PC-9 (cell line): ENCODE measurements at regions not wholly inside any gene's neighbourhood (a gene's known extent, or its start where the extent isn't known, plus 50 kb on each side); places are given as distances from the start of the nearest gene placed in this dataset.

Experiments
- BruUV-seq: library from RNA; stranded (reverse); fragments of 400-500 nt; replicated peaks from 2 replicates; lab custom pipeline; 2021; lab: Mats Ljungman, UMichigan
- CTCF ChIA-PET: fragments of 300-600 bp; sonication (Branson Sonifier 250); formaldehyde crosslinking; loops from one replicate; lab custom pipeline; 2022; ENCODE audit warnings: antibody characterized with exemption; lab: Charles Lee
- POLR2A ChIA-PET: fragments of 300-600 bp; sonication (Branson Sonifier 250); formaldehyde crosslinking; loops from one replicate; lab custom pipeline; 2022; ENCODE audit warnings: antibody characterized with exemption; ENCODE audit not compliant: unreplicated experiment; lab: Charles Lee
- DNase-seq, 2 experiments: peaks; one replicate each; pipeline versions ENCODE4 v3.0.0 to v3.0.0-alpha.2; 2015 to 2022; ENCODE audit warnings: mixed read lengths in 1 of 2
- H2AFZ ChIP-seq: fragments of 200-600 bp; sonication (generic); 2 replicates; pipeline ENCODE4 v1.8.1; 2017; ENCODE audit warnings: antibody characterized with exemption
- H3F3A ChIP-seq: fragments of 200-600 bp; sonication (generic); 2 replicates; pipeline ENCODE4 v1.8.1; 2017; ENCODE audit warnings: antibody characterized with exemption, mild to moderate bottlenecking, low read depth; ENCODE audit not compliant: insufficient read depth
- H3K27ac ChIP-seq: fragments of 200-600 bp; sonication (generic); 2 replicates; pipeline ENCODE4 v1.6.1; 2016; ENCODE audit warnings: mixed run types
- H3K27me3 ChIP-seq: fragments of 200-600 bp; sonication (generic); 2 replicates; pipeline ENCODE4 v1.6.1; 2016; ENCODE audit warnings: low read depth, mixed run types; ENCODE audit not compliant: insufficient read depth
- H3K36me3 ChIP-seq: fragments of 200-600 bp; sonication (generic); 2 replicates; pipeline ENCODE4 v1.6.1; 2016; ENCODE audit warnings: low read depth, mixed run types
- H3K4me1 ChIP-seq: fragments of 200-600 bp; sonication (generic); replicated peaks from 2 replicates; pipeline ENCODE4 v1.6.1; 2016; ENCODE audit warnings: mixed run types; ENCODE audit not compliant: insufficient read depth
- H3K4me2 ChIP-seq: fragments of 200-600 bp; sonication (generic); 2 replicates; pipeline ENCODE4 v1.6.1; 2017; ENCODE audit warnings: mixed run types
- H3K4me3 ChIP-seq: fragments of 200-600 bp; sonication (generic); 2 replicates; pipeline ENCODE4 v1.6.1; 2016; ENCODE audit warnings: mixed run types
- H3K79me2 ChIP-seq: fragments of 200-600 bp; sonication (generic); 2 replicates; pipeline ENCODE4 v1.6.1; 2017; ENCODE audit warnings: low read depth, mixed run types
- H3K9me2 ChIP-seq: fragments of 200-600 bp; sonication (generic); 2 replicates; pipeline ENCODE4 v1.8.1; 2017; ENCODE audit warnings: mild to moderate bottlenecking; ENCODE audit not compliant: insufficient read depth
- H3K9me3 ChIP-seq: fragments of 200-600 bp; sonication (generic); 2 replicates; pipeline ENCODE4 v1.8.1; 2016; ENCODE audit warnings: low read depth; ENCODE audit not compliant: insufficient read depth
- H4K20me1 ChIP-seq: fragments of 200-600 bp; sonication (generic); 2 replicates; pipeline ENCODE4 v1.8.1; 2017; ENCODE audit not compliant: insufficient read depth
- EZH2 ChIP-seq: fragments of 200-600 bp; sonication (generic); IDR thresholded peaks from 2 replicates; pipeline ENCODE4 v1.8.0; 2017; ENCODE audit warnings: antibody characterized with exemption, low read depth
- intact Hi-C: fragments of 100-400 bp; cut with micrococcal nuclease; formaldehyde crosslinking; loops from one replicate; pipeline ENCODE4 v1.10.0; 2022; ENCODE audit not compliant: unreplicated experiment
- TF ChIP-seq, protein P1 (sequence below): fragments of 200-600 bp; sonication (generic); conservative IDR thresholded peaks from 2 replicates; pipeline ENCODE4 v1.6.1; 2017; ENCODE audit warnings: mixed run types, antibody characterized with exemption, mild to moderate bottlenecking, moderate library complexity

DNA sequence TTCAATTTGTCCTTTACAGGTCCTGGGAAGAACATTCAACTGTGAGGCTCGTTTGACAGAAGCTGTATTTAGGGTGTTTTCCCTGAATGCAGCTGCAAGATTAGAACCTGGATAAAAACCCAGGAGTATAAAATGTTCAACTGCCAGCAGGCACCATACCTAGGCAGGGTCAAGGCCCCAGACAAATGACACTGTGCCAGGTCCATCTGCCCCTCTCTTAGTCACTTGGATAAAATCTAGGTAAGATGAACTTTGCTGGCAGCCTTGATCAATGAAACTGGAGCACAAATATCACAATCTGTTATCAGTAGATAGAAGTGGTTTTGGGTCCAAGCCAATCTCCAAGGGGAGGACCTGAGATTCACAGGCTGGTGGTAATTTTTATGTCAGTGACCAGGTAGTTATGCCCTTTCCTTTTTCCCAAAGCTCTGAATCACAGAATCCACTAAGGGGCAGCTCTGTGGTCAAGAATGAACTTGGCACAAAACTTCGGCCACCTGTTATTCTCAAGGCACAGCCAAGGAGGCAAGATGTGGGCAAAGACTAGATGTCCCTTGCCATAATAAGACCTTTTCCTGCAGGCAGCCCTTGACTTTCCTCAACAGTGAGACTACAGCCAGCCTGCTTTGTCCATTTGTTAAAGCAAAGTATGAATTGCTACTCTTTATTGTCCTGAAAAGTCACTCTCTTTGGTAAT is 501.0 kb downstream of the PPARGC1A start:
- TF ChIP-seq, protein P1, sequence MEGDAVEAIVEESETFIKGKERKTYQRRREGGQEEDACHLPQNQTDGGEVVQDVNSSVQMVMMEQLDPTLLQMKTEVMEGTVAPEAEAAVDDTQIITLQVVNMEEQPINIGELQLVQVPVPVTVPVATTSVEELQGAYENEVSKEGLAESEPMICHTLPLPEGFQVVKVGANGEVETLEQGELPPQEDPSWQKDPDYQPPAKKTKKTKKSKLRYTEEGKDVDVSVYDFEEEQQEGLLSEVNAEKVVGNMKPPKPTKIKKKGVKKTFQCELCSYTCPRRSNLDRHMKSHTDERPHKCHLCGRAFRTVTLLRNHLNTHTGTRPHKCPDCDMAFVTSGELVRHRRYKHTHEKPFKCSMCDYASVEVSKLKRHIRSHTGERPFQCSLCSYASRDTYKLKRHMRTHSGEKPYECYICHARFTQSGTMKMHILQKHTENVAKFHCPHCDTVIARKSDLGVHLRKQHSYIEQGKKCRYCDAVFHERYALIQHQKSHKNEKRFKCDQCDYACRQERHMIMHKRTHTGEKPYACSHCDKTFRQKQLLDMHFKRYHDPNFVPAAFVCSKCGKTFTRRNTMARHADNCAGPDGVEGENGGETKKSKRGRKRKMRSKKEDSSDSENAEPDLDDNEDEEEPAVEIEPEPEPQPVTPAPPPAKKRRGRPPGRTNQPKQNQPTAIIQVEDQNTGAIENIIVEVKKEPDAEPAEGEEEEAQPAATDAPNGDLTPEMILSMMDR: no peak
- no peak for TF ChIP-seq EZH2
- Histone ChIP-seq H3K27me3 (no peaks in the 10 kb centered on the region), H3K4me3 (no peak overlapping the region), H3K27ac (no peak overlapping the region), H3K79me2 (no peaks in the 10 kb centered on the region), H3K9me2 (no peaks in the 10 kb centered on the region), H3F3A (no peaks in the 10 kb centered on the region), H3K4me1 (no peaks in the 10 kb centered on the region), H3K4me2 (no peak overlapping the region), H4K20me1 (no peaks in the 10 kb centered on the region), H2AFZ (no peak overlapping the region), H3K9me3 (no peaks in the 10 kb centered on the region), H3K36me3 (no peaks in the 10 kb centered on the region)
- POLR2A ChIA-PET: no interaction called here
- BruUV-seq: no TSS peak
- intact Hi-C loops: no loop called here
- DNase-seq: no peak
- CTCF ChIA-PET: no interaction called here

DNA sequence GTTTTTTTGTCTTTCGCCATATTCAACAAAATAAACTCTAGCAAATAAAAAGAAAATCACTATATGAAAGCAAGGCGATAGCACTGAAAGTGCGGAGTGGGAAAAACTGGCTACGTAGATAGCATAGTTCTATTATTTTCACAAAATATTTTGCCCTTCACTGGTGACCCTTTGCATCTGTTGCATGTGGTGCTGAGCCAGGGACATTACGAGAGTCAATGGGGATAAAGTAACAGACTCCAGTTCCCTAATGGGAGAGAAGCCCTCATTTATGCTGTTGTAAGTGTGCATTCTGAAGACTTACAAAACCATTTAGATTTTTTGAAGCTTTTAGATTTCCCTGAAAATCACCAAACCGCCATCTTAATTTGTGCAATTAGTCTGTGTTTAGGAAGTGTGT is 501.6 kb downstream of the PPARGC1A start:
- TF ChIP-seq, protein P1: no peak
- TF ChIP-seq EZH2: no peak
- no peak overlapping the region for H3K4me2 ChIP-seq
- intact Hi-C loops: no loop called here
- H2AFZ ChIP-seq: no peak overlapping the region
- POLR2A ChIA-PET: no interaction called here
- no peak overlapping the region for H3K27ac ChIP-seq
- H3K9me3 ChIP-seq: no peaks in the 10 kb centered on the region
- no peaks in the 10 kb centered on the region for H3F3A ChIP-seq
- CTCF ChIA-PET: no interaction called here
- H3K9me2 ChIP-seq: no peaks in the 10 kb centered on the region
- no peaks in the 10 kb centered on the region for H3K27me3 ChIP-seq
- DNase-seq: no peak
- H4K20me1 ChIP-seq: no peaks in the 10 kb centered on the region
- no TSS peak for BruUV-seq
- H3K4me1 ChIP-seq: no peaks in the 10 kb centered on the region
- no peak overlapping the region for H3K4me3 ChIP-seq
- H3K79me2 ChIP-seq: no peaks in the 10 kb centered on the region
- no peaks in the 10 kb centered on the region for H3K36me3 ChIP-seq

DNA sequence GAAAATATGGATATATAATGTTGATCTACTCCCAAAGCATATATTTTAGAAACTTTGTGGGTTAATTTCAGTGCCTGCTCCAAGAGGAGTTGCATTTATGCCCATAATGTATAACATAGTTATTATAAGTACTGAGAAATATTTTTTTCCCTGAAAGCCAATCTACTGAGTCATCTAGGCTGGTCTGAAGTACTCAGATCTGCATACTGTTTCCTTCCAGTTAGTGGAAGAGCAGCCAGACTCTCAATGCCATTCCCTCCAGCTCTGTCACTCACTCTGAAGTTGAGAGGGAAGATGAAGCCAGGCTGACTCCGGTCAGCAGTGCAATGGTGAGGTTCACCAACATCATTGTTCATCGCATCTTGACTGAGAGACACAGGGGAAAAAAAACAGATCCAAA is 505.1 kb downstream of the PPARGC1A start:
- Histone ChIP-seq H4K20me1 (no peaks in the 10 kb centered on the region), H3K27ac (no peak overlapping the region), H3K27me3 (no peaks in the 10 kb centered on the region), H3K4me1 (no peaks in the 10 kb centered on the region), H3K9me3 (no peaks in the 10 kb centered on the region), H3K4me3 (no peak overlapping the region), H2AFZ (no peak overlapping the region), H3K9me2 (no peaks in the 10 kb centered on the region), H3K36me3 (no peaks in the 10 kb centered on the region), H3K4me2 (no peak overlapping the region), H3F3A (no peaks in the 10 kb centered on the region), H3K79me2 (no peaks in the 10 kb centered on the region)
- TF ChIP-seq, protein P1: no peak
- TF ChIP-seq EZH2: no peak
- intact Hi-C loops: no loop called here
- BruUV-seq: no TSS peak
- ChIA-PET POLR2A (no interaction called here), CTCF (no interaction called here)
- peak in 1 of 2 experiments; percentile 11 for DNase-seq
